K562 (cell line): ENCODE measurements at regions not wholly inside any gene's neighbourhood (a gene's known extent, or its start where the extent isn't known, plus 50 kb on each side); places are given as distances from the start of the nearest gene placed in this dataset.
A peak's percentile ranks its signal among the peaks of the same experiment; 100 is the strongest.

Experiments used
- EP400 ChIP-seq: fragments of 450-650 bp; IDR thresholded peaks from 2 replicates; pipeline ENCODE4 v1.6.1; 2017; ENCODE audit warnings: antibody characterized with exemption, mild to moderate bottlenecking, moderate library complexity
- ETV6 ChIP-seq, 3 experiments: fragments of 150-350 bp in 1 of 3; sonication (generic) in 1 of 3; formaldehyde crosslinking in 1 of 3; IDR thresholded peaks; 2 replicates each; pipeline versions ENCODE4 v1.6.1 to v1.8.0; 2014 to 2022; ENCODE audit warnings: borderline replicate concordance in 2 of 3, low read depth in 2 of 3, antibody characterized with exemption in 1 of 3, low read length in 1 of 3, mild to moderate bottlenecking in 1 of 3, missing genetic modification reagents in 1 of 3
- KDM1A ChIP-seq, 2 experiments: fragments of 450-650 bp; IDR thresholded peaks; 2 replicates each; pipeline ENCODE4 v1.6.1; 2016; ENCODE audit warnings: mild to moderate bottlenecking in 2 of 2
- PHTF2 ChIP-seq: fragments of 250-450 bp; sonication (Bioruptor Pico); IDR thresholded peaks from 2 replicates; pipeline ENCODE4 v1.5.0; 2021; ENCODE audit warnings: mild to moderate bottlenecking
- RBBP5 ChIP-seq: fragments of 200-600 bp; sonication (generic); IDR thresholded peaks from 2 replicates; pipeline ENCODE4 v1.6.1; 2012; ENCODE audit warnings: borderline replicate concordance, mild to moderate bottlenecking, low read length, control low read depth, inconsistent platforms; ENCODE audit not compliant: insufficient read depth, poor library complexity, severe bottlenecking
- RFX7 ChIP-seq: fragments of 250-450 bp; sonication (Bioruptor Pico); IDR thresholded peaks from 2 replicates; pipeline ENCODE4 v1.5.1; 2021; ENCODE audit warnings: mild to moderate bottlenecking
- ZNF444 ChIP-seq: fragments of 250-450 bp; sonication (Bioruptor Pico); IDR thresholded peaks from 2 replicates; pipeline ENCODE4 v1.4.0; 2020; ENCODE audit warnings: mild to moderate bottlenecking, moderate library complexity
- ZNF75A ChIP-seq: fragments of 450-650 bp; formaldehyde crosslinking; IDR thresholded peaks from 2 replicates; pipeline ENCODE4 v1.4.0; 2020; ENCODE audit warnings: mild to moderate bottlenecking
- TF ChIP-seq, protein P1 (sequence below): fragments of 450-650 bp; IDR thresholded peaks from 2 replicates; pipeline ENCODE4 v1.6.1; 2016; ENCODE audit warnings: mild to moderate bottlenecking, moderate library complexity
- TF ChIP-seq, protein P2 (sequence below): IDR thresholded peaks from 2 replicates; pipeline ENCODE4 v1.6.1; 2014; ENCODE audit warnings: antibody characterized with exemption
- TF ChIP-seq, protein P3 (sequence below): sonication (generic); formaldehyde crosslinking; IDR thresholded peaks from 2 replicates; pipeline ENCODE4 v1.9.0; 2022; ENCODE audit warnings: mild to moderate bottlenecking, missing genetic modification reagents
- TF ChIP-seq, protein P4 (sequence below): fragments of 250-450 bp; sonication (Bioruptor Pico); IDR thresholded peaks from 2 replicates; pipeline ENCODE4 v1.8.0; 2021; ENCODE audit warnings: borderline replicate concordance, mild to moderate bottlenecking, moderate library complexity; ENCODE audit not compliant: poor library complexity, severe bottlenecking

DNA sequence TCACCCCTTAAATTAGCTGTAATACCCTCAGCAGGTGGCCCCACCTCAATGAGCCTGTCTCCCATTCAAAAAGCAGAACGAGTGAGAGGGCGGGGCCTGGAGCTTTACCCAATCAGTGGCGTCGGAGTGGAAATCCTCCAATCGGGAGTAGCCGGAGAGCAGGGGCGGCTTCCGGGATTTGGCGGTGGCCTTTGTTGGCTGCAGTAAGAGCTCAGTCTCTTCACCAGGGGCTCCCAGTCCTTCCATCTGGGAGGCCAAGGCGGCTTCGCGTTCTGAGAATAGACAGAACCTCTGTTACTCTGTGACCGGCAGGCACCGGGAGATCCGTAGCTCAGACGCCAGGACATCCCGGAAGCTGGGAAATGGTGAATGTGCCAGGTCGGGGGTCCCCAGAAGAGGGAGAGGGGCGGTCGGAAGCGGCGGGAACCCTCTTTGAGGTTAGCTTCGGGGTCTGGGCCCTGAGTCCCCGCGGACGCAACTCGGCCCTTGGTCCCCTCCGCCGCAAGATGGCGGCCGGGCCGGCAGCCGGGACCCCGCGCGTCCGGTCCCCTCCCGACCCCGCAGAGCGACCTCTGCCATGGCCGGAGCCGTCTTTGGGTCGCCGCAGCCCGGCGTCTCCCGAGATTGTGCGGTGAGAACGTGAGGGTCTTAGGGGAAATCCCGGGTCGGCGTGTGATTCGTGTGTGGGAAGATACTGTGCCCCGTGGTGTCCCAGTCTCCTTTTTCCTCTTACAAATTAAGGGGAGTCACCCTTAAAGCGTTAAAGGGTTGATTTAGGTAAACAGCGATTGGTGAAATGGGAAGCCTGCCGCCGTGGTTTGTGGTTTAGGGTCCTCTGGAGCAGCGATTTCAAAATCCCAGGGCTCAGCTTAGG is 160.3 kb upstream of the ZNF267 start (continued):
- TF ChIP-seq, protein P1, sequence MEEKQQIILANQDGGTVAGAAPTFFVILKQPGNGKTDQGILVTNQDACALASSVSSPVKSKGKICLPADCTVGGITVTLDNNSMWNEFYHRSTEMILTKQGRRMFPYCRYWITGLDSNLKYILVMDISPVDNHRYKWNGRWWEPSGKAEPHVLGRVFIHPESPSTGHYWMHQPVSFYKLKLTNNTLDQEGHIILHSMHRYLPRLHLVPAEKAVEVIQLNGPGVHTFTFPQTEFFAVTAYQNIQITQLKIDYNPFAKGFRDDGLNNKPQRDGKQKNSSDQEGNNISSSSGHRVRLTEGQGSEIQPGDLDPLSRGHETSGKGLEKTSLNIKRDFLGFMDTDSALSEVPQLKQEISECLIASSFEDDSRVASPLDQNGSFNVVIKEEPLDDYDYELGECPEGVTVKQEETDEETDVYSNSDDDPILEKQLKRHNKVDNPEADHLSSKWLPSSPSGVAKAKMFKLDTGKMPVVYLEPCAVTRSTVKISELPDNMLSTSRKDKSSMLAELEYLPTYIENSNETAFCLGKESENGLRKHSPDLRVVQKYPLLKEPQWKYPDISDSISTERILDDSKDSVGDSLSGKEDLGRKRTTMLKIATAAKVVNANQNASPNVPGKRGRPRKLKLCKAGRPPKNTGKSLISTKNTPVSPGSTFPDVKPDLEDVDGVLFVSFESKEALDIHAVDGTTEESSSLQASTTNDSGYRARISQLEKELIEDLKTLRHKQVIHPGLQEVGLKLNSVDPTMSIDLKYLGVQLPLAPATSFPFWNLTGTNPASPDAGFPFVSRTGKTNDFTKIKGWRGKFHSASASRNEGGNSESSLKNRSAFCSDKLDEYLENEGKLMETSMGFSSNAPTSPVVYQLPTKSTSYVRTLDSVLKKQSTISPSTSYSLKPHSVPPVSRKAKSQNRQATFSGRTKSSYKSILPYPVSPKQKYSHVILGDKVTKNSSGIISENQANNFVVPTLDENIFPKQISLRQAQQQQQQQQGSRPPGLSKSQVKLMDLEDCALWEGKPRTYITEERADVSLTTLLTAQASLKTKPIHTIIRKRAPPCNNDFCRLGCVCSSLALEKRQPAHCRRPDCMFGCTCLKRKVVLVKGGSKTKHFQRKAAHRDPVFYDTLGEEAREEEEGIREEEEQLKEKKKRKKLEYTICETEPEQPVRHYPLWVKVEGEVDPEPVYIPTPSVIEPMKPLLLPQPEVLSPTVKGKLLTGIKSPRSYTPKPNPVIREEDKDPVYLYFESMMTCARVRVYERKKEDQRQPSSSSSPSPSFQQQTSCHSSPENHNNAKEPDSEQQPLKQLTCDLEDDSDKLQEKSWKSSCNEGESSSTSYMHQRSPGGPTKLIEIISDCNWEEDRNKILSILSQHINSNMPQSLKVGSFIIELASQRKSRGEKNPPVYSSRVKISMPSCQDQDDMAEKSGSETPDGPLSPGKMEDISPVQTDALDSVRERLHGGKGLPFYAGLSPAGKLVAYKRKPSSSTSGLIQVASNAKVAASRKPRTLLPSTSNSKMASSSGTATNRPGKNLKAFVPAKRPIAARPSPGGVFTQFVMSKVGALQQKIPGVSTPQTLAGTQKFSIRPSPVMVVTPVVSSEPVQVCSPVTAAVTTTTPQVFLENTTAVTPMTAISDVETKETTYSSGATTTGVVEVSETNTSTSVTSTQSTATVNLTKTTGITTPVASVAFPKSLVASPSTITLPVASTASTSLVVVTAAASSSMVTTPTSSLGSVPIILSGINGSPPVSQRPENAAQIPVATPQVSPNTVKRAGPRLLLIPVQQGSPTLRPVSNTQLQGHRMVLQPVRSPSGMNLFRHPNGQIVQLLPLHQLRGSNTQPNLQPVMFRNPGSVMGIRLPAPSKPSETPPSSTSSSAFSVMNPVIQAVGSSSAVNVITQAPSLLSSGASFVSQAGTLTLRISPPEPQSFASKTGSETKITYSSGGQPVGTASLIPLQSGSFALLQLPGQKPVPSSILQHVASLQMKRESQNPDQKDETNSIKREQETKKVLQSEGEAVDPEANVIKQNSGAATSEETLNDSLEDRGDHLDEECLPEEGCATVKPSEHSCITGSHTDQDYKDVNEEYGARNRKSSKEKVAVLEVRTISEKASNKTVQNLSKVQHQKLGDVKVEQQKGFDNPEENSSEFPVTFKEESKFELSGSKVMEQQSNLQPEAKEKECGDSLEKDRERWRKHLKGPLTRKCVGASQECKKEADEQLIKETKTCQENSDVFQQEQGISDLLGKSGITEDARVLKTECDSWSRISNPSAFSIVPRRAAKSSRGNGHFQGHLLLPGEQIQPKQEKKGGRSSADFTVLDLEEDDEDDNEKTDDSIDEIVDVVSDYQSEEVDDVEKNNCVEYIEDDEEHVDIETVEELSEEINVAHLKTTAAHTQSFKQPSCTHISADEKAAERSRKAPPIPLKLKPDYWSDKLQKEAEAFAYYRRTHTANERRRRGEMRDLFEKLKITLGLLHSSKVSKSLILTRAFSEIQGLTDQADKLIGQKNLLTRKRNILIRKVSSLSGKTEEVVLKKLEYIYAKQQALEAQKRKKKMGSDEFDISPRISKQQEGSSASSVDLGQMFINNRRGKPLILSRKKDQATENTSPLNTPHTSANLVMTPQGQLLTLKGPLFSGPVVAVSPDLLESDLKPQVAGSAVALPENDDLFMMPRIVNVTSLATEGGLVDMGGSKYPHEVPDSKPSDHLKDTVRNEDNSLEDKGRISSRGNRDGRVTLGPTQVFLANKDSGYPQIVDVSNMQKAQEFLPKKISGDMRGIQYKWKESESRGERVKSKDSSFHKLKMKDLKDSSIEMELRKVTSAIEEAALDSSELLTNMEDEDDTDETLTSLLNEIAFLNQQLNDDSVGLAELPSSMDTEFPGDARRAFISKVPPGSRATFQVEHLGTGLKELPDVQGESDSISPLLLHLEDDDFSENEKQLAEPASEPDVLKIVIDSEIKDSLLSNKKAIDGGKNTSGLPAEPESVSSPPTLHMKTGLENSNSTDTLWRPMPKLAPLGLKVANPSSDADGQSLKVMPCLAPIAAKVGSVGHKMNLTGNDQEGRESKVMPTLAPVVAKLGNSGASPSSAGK = no peak
- TF ChIP-seq ETV6 (IDR thresholded peaks at IDR 0.05; ENCODE audit: borderline replicate concordance in 1 of 2, low read depth in 2 of 2, low read length in 1 of 2) (no peak), ETV6 (CRISPR knock-in tag; IDR thresholded peaks at IDR 0.05; ENCODE audit: borderline replicate concordance) (no peak), KDM1A (IDR thresholded peaks at IDR 0.05) (peak in 1 of 2 experiments; percentile 27; a peak in 1 of 4 replicates), RBBP5 (peak; percentile 79), EP400 (peak; percentile 63), ZNF75A (no peak), PHTF2 (CRISPR knock-in tag) (no peak), ZNF444 (CRISPR knock-in tag) (no peak), RFX7 (no peak)
- TF ChIP-seq, protein P2, sequence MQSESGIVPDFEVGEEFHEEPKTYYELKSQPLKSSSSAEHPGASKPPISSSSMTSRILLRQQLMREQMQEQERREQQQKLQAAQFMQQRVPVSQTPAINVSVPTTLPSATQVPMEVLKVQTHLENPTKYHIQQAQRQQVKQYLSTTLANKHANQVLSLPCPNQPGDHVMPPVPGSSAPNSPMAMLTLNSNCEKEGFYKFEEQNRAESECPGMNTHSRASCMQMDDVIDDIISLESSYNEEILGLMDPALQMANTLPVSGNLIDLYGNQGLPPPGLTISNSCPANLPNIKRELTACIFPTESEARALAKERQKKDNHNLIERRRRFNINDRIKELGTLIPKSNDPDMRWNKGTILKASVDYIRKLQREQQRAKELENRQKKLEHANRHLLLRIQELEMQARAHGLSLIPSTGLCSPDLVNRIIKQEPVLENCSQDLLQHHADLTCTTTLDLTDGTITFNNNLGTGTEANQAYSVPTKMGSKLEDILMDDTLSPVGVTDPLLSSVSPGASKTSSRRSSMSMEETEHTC = no peak
- TF ChIP-seq, protein P3, sequence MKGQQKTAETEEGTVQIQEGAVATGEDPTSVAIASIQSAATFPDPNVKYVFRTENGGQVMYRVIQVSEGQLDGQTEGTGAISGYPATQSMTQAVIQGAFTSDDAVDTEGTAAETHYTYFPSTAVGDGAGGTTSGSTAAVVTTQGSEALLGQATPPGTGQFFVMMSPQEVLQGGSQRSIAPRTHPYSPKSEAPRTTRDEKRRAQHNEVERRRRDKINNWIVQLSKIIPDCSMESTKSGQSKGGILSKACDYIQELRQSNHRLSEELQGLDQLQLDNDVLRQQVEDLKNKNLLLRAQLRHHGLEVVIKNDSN = no peak
- TF ChIP-seq, protein P4, sequence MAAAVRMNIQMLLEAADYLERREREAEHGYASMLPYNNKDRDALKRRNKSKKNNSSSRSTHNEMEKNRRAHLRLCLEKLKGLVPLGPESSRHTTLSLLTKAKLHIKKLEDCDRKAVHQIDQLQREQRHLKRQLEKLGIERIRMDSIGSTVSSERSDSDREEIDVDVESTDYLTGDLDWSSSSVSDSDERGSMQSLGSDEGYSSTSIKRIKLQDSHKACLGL (CRISPR knock-in tag) = no peak
